ENCODE measurements at regions not wholly inside any gene's neighbourhood (a gene's known extent, or its start where the extent isn't known, plus 50 kb on each side); places are given as distances from the start of the nearest gene placed in this dataset.

GRCh38 chr4:22593933-22594332 lies 78.1 kb upstream of the ADGRA3 start:
- TF ChIP-seq YY1 (IDR thresholded peaks at IDR 0.05; ENCODE audit: insufficient read depth, insufficient read length) (no peak), ZNF274 (IDR thresholded peaks at IDR 0.05; ENCODE audit: low read depth, low read length) (no peak), SUZ12 (IDR thresholded peaks at IDR 0.05; ENCODE audit: extremely low read depth, insufficient read depth, insufficient read length) (no peak)

All from NT2/D1 (cell line).